ENCODE measurements at regions not wholly inside any gene's neighbourhood (a gene's known extent, or its start where the extent isn't known, plus 50 kb on each side); places are given as distances from the start of the nearest gene placed in this dataset.

DNA sequence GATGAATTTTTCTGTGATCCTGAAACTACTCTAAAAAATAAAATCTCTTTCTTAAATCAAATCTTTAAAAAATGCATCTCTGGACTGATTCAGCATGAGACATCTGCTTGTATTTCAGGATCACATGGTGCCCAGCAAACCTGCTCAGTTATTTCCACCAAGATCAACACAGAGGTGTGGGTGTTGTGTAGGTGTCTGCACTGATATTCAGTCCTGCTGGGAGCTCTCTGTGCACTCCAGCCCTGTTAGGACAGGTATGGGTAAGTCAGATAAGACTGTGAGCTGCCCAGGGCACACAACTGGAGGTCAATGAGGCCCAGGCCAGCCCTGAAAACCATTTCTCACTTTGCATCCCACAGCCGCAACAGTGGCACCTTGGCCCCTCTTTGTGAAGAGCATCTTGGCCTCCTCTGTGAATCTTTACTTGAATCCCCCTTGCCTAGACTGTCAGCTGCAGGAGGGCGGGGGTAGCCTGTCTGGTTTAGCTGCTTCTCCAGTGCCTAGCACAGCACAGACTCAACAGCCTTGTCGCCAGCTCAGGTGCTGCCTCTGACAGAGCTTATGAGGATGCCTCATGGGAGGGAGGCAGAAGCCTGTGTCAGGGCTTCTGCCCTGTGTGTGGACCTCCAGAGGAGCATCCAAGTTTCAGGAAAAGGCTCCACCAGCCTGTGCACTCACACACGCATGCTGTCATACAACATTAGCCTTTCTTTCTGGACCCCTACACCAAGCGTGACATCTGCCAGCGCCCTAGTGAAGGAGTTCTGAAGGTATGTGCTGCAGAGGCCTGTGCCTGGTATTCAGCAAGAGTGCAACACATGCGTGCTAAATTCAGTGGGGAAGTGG is 187.6 kb upstream of the CST7 start:
- ATAC-seq: no peak
- Mint-ChIP-seq H3K4me3 (no peak overlapping the region), H3K27ac (no peak overlapping the region), H3K36me3 (no peaks in the 10 kb centered on the region), H3K4me1 (no peaks in the 10 kb centered on the region), H3K27me3 (peaks cover 54% of the 10 kb centered on the region), H3K9me3 (ENCODE audit: low read depth) (no peaks in the 10 kb centered on the region)
- peak; percentile 25 for DNase-seq
- CTCF ChIA-PET: no interaction called here

DNA sequence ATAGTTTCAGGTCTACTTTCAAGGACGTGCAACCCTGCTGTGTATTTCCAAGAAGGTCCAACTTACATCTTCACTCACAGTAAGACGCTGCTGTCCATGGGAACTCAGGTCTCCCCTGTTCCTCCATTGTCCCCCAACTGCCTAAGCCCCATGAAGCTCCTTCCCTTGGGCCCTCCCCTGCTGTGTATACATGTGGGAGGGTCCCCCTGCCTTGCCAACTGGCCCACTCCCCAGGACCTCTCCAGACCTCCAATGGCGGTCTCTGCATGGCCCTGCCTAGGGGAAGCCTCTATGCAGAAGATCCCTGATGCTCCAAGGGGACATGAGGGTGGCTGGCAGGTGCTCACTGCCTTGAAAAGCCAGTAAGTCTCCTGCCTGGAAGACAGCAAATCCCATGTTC is 186.7 kb upstream of the CST7 start:
- peaks cover 45% of the 10 kb centered on the region for H3K27me3 Mint-ChIP-seq
- DNase-seq (peak; percentile 19), ATAC-seq (no peak)
- H3K36me3 Mint-ChIP-seq: no peaks in the 10 kb centered on the region
- no peak overlapping the region for H3K4me3 Mint-ChIP-seq
- CTCF ChIA-PET: no interaction called here
- H3K9me3 Mint-ChIP-seq (ENCODE audit: low read depth): no peaks in the 10 kb centered on the region
- H3K4me1 Mint-ChIP-seq: no peaks in the 10 kb centered on the region
- H3K27ac Mint-ChIP-seq: no peak overlapping the region

DNA sequence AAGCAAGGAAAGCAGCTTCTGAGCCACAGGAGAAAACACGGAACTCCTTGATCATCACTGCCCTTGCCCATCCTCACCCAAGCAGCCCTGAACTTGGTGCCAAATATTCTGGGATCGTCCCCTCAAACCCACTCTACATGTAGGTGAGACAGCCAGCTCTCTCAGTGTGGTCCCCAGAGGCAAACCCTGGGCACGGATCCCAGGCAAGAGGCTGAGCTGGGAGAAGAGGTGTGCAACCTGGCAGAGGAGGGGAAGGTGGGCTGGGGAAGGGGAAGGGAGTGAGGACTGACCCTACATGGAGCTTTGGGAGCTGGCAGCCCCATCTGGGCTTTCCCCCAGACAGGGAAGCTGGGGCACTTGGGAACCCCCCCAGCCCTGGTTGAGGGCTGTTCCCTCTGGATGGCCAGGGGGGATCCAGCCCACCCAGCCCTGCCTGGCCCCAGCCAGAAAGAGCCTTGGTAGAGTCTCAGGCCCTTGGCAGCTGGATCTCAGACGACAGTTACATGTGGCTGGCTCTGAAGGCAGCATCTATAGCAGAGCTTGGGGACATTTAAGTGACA is 186.2 kb upstream of the CST7 start:
- ATAC-seq: no peak
- H3K36me3 Mint-ChIP-seq: no peaks in the 10 kb centered on the region
- H3K4me3 Mint-ChIP-seq: no peak overlapping the region
- H3K4me1 Mint-ChIP-seq: no peaks in the 10 kb centered on the region
- no peaks in the 10 kb centered on the region for H3K9me3 Mint-ChIP-seq (ENCODE audit: low read depth)
- CTCF ChIA-PET: no interaction called here
- peaks cover 42% of the 10 kb centered on the region for H3K27me3 Mint-ChIP-seq
- DNase-seq: peak; percentile 31
- H3K27ac Mint-ChIP-seq: no peak overlapping the region

DNA sequence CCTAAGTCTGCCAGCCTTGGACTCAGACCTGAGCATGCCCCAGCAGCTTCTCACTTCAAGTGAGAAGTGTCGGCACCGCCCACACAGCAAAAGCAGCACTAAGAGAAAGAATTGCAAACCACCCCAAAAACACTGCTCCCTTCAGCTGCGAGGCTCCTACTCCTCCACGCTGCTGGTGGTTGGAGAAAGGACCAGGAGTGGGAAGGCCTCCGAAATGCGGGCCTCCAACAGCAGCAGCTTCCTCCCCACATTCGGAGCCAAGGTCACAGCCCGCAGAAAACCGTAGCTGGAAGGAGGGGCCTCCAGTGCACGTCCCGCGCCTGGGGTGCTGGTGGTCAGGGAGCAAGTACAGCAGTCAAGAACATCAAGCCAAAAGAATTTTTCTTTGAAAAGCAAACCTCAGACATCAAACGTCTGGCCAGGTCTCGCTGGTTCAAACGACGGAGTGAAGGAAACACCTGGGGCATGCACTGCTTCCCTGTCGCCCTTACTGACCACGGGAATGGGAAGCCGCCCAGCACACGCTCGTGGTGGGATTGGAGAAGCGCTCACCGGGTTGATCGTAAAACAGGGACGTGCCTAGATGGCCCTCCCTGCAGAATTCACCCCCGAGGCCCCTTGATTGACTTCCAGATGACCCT is 185.6 kb upstream of the CST7 start:
- DNase-seq (peak; percentile 22), ATAC-seq (no peak)
- CTCF ChIA-PET: no interaction called here
- peaks cover 37% of the 10 kb centered on the region for H3K27me3 Mint-ChIP-seq
- no peaks in the 10 kb centered on the region for H3K9me3 Mint-ChIP-seq (ENCODE audit: low read depth)
- H3K27ac Mint-ChIP-seq: no peak overlapping the region
- no peak overlapping the region for H3K4me3 Mint-ChIP-seq
- no peaks in the 10 kb centered on the region for H3K4me1 Mint-ChIP-seq
- no peaks in the 10 kb centered on the region for H3K36me3 Mint-ChIP-seq

DNA sequence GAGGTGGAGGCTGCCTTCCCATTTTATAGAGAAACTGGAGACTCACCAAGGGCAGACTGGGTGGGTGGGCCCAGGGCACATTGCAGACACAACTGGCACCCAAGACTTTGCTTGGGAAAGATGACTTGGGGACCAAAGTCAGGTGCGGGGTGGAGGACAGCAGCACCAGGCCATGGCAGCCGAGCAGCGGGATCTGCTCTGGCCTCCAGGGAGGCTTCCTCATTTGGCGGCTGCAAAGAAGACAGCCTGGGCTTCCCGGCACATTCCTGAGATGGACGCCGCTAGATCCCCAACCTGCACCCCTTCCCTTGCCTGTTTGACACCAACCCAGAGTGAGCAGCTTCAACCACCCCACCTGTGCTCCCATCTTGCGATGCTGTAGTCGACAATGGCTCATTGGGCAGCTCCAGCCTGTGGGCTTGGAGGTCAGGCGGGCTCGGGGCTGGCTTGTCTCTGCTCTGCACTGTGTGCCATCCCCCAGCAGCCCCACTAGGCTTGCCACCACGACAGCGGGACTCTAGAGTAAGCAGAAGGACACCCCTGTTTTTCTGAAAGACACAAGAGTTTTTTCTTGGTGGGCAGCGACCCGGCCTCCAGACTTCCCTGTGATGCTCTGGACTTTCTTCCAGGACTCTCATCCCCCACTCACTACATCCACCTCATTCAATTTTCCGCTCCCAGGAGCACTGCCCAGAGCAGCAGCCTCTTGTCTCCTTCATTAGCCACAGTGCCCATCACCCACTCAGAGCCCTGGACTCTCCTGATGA is 184.9 kb upstream of the CST7 start:
- no peak overlapping the region for H3K4me3 Mint-ChIP-seq
- H3K9me3 Mint-ChIP-seq (ENCODE audit: low read depth): no peaks in the 10 kb centered on the region
- peaks cover 31% of the 10 kb centered on the region for H3K27me3 Mint-ChIP-seq
- no peak overlapping the region for H3K27ac Mint-ChIP-seq
- H3K36me3 Mint-ChIP-seq: no peaks in the 10 kb centered on the region
- no peaks in the 10 kb centered on the region for H3K4me1 Mint-ChIP-seq
- no peak for ATAC-seq
- DNase-seq: peak; percentile 9
- CTCF ChIA-PET: no interaction called here

DNA sequence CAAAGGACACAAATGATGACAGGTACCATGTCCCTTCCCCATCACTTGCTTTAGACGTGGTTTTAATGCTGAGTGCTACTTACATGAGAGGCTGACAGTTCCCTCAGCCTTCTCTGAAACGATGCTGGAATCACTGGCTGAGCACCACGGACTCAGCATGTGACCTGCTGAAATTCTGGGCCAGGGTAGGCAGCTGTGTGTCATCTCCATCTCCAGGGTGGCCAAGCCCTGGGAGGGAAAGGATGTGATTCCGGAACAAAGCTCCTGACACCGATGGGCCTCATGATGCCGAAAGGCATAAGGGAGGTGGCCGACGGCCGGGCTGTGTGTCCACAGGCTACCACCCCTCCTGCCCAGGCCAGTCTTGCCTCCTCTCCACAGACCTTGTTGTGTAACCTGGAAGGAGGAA is 184.3 kb upstream of the CST7 start:
- Mint-ChIP-seq H3K4me3 (no peak overlapping the region), H3K9me3 (ENCODE audit: low read depth) (no peaks in the 10 kb centered on the region), H3K27ac (no peak overlapping the region), H3K36me3 (no peaks in the 10 kb centered on the region), H3K27me3 (peaks cover 28% of the 10 kb centered on the region), H3K4me1 (no peaks in the 10 kb centered on the region)
- CTCF ChIA-PET: no interaction called here
- no peak for ATAC-seq
- DNase-seq: peak; percentile 29

DNA sequence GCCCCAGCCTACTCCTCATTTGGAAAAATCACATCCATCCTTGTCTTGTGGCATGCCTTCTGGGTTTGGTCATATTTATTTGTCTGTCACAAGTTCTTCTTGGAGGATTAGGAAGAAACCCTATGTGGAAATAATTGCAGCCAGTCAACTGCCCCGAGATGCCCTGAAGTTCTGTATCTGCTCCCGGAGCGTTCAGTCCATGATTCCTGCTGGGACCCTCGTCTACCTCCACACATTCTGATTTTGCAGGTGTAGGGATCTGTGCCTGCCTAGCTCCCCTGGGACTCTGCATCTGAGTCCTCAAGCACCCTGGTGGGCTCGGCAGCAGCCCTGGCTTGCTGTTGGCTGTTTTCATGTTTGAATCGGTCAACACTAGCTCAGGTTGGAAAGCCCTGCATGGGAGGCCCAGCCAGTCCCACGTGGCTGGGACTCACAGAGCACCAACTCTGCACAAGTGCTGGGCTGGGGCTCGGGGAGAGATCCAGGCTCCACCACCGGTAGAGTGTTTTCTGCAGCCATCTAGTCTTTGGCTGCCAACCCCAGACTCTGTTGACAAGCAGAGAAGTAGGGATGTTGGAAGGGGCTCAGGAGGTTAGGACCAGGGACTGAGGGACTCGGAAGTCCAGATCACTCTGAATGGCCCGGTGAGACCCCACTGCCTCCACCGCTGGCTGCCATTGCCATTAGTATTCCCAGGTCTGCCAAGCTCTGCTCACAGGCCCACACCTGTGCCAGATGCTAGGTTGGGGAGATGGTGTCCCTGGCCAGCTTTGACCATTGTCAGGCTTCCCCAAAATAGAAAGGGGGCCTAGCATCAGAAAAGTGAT is 183.5 kb upstream of the CST7 start:
- Mint-ChIP-seq H3K9me3 (ENCODE audit: low read depth) (no peaks in the 10 kb centered on the region), H3K27ac (no peak overlapping the region), H3K4me1 (no peaks in the 10 kb centered on the region), H3K36me3 (no peaks in the 10 kb centered on the region), H3K4me3 (no peak overlapping the region), H3K27me3 (peaks cover 25% of the 10 kb centered on the region)
- peak; percentile 19 for DNase-seq
- CTCF ChIA-PET: no interaction called here
- ATAC-seq: no peak

DNA sequence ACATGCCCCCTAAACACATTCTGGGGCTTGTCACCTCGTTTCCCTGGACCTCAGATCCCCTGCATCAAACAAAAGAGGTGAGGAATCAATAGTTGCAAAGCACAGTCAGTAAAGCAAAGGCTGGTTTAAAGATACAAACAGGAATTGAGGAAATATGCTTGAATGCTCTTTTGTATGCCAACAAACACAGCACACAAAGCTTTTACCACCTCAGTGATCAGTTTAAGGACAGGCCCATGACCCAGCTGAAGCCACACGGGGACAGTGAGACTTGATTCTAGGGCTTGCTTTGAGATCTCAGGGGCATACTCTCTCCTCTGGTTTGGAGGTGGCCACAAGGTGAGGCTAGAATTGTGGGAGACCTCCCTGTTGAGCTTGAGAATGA is 182.9 kb upstream of the CST7 start:
- no peaks in the 10 kb centered on the region for H3K9me3 Mint-ChIP-seq (ENCODE audit: low read depth)
- H3K4me3 Mint-ChIP-seq: no peak overlapping the region
- CTCF ChIA-PET: no interaction called here
- peaks cover 30% of the 10 kb centered on the region for H3K27me3 Mint-ChIP-seq
- H3K27ac Mint-ChIP-seq: no peak overlapping the region
- H3K36me3 Mint-ChIP-seq: no peaks in the 10 kb centered on the region
- H3K4me1 Mint-ChIP-seq: no peaks in the 10 kb centered on the region
- ATAC-seq (no peak), DNase-seq (peak; percentile 23)

DNA sequence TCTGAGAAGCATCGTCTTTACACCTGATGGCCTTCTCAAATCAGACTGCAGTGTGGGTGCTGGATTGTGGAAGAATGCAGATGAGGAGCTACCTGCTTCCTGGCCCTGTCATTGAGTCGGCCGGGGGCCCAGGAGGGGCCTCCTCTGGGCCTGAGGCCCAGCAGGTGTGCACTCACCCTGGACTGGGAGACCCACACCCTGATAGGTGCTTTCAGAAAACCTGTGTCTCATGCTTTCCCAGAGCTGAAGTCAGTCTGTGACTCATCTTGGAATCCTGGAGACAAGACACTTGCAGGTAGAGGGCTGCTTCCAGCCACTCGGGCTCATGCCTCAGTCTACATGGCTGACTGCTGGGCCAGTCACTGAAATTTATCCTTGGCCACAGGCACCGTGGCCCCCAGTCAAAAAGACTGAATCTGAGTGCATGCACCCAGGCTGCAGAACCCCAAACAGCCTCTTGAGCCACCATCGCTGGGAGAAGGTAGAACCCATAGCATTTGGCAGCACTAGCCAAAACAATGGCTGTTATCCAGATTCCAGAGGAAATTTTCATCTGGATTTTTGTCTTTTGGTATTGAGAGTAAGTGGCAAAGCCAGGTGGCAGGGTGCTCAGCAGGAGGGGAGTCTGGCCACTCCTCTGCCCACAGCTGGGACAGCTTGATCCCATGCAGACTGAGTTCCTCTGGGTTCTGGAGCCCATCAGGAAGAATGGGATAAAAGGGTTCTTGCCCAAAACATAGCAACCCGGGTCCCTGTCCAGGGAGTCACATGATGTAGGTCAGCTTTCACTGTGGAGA is 182.0 kb upstream of the CST7 start:
- Mint-ChIP-seq H3K4me3 (no peak overlapping the region), H3K36me3 (no peaks in the 10 kb centered on the region), H3K4me1 (peaks cover 2% of the 10 kb centered on the region), H3K9me3 (ENCODE audit: low read depth) (no peaks in the 10 kb centered on the region), H3K27ac (no peak overlapping the region), H3K27me3 (peaks cover 36% of the 10 kb centered on the region)
- ATAC-seq: no peak
- CTCF ChIA-PET: no interaction called here
- DNase-seq: peak; percentile 27

DNA sequence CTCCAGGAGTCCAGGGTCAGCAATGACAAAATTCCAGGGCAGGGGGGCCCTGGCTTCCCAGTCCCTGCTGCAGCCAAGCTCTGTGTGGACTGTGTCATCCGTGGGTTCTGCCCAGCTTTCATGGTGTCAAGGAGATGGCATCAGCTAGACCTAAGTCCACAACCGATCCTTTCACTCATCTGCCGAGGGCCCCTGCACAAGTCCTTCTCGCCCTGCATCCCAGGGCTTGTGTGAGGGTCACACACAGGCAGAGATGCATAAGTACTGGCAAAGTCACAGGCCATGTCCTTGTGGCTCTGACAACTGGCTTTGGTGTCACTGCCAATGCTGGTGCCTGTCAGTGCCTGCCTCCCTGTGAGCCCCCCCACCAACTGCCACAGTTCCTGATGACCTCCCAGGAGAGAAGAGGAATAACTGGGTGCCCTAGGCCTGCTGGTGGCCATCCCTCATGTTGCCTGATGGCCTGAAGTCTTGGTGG is 181.4 kb upstream of the CST7 start:
- H3K27me3 Mint-ChIP-seq: peaks cover 34% of the 10 kb centered on the region
- no peak overlapping the region for H3K4me3 Mint-ChIP-seq
- H3K36me3 Mint-ChIP-seq: no peaks in the 10 kb centered on the region
- no peak overlapping the region for H3K27ac Mint-ChIP-seq
- DNase-seq (peak; percentile 30), ATAC-seq (no peak)
- H3K4me1 Mint-ChIP-seq: peaks cover 4% of the 10 kb centered on the region
- CTCF ChIA-PET: no interaction called here
- no peaks in the 10 kb centered on the region for H3K9me3 Mint-ChIP-seq (ENCODE audit: low read depth)

DNA sequence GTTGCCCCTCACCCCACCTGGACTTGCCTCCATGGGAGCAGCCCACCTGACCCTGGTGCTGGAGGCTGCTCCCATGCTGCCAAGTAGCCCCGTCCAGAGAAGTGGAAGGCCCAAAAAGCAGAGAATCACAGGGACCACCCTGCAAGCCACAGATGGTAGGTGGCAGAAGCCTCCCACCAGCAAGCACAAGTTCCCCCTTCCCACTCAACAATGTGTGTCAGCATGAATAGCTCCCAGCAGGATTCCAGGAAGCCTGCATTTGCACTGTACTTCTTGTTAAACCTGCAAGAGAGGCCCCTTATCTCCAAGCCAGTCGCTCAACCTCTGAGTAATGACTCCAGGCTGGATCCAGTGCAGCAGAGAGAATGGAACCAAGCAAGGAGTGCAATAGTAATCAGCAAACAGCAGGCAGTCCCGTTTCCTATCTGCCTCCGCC is 180.8 kb upstream of the CST7 start:
- Mint-ChIP-seq H3K27ac (no peak overlapping the region), H3K9me3 (ENCODE audit: low read depth) (no peaks in the 10 kb centered on the region), H3K4me3 (no peak overlapping the region), H3K36me3 (no peaks in the 10 kb centered on the region), H3K27me3 (peaks cover 32% of the 10 kb centered on the region), H3K4me1 (peaks cover 9% of the 10 kb centered on the region)
- CTCF ChIA-PET: no interaction called here
- no peak for ATAC-seq
- peak; percentile 22 for DNase-seq

Measured in activated CD8-positive, alpha-beta memory T cell treated with anti-CD3 and anti-CD28 coated beads, Interleukin-2, amount 10 ng/mL, durations not matched to agents 7 days and 5 days (primary cell).